GM23338 (cell line): ENCODE measurements at regions not wholly inside any gene's neighbourhood (a gene's known extent, or its start where the extent isn't known, plus 50 kb on each side); places are given as distances from the start of the nearest gene placed in this dataset.

Experiments used
- ATAC-seq: fragments of 200-7000 bp; cut with Tn5 transposase; 3 replicates; pipeline ENCODE4 v1.9.1; 2020
- DNase-seq: peaks from one replicate; pipeline ENCODE4 v3.0.0-alpha.2; 2015; ENCODE audit warnings: low spot score
- H2AFZ ChIP-seq: fragments of 200-600 bp; sonication (generic); 2 replicates; pipeline ENCODE4 v1.8.0; 2016; ENCODE audit warnings: antibody characterized with exemption, mild to moderate bottlenecking, moderate library complexity
- H3F3A ChIP-seq: fragments of 200-600 bp; sonication (generic); replicated peaks from 2 replicates; pipeline ENCODE4 v1.8.0; 2017; ENCODE audit warnings: antibody characterized with exemption, mixed run types, low read depth
- H3K27ac ChIP-seq: fragments of 200-600 bp; sonication (generic); 2 replicates; pipeline ENCODE4 v1.6.1; 2016; ENCODE audit warnings: low read depth
- H3K27me3 ChIP-seq: fragments of 200-600 bp; sonication (generic); 2 replicates; pipeline ENCODE4 v1.8.0; 2016; ENCODE audit warnings: mild to moderate bottlenecking, mixed run types, moderate library complexity; ENCODE audit not compliant: insufficient read depth
- H3K36me3 ChIP-seq: fragments of 200-600 bp; sonication (generic); 2 replicates; pipeline ENCODE4 v1.8.0; 2016; ENCODE audit warnings: mild to moderate bottlenecking; ENCODE audit not compliant: insufficient read depth
- H3K4me1 ChIP-seq: fragments of 200-600 bp; sonication (generic); 2 replicates; pipeline ENCODE4 v1.8.0; 2016; ENCODE audit warnings: mild to moderate bottlenecking, moderate library complexity; ENCODE audit not compliant: insufficient read depth
- H3K4me2 ChIP-seq: fragments of 200-600 bp; sonication (generic); 2 replicates; pipeline ENCODE4 v1.7.1; 2017; ENCODE audit warnings: mixed run types
- H3K4me3 ChIP-seq: fragments of 200-600 bp; sonication (generic); 2 replicates; pipeline ENCODE4 v1.6.1; 2016; ENCODE audit warnings: mixed run types
- H3K79me2 ChIP-seq: fragments of 200-600 bp; sonication (generic); replicated peaks from 2 replicates; pipeline ENCODE4 v1.8.0; 2017; ENCODE audit warnings: mild to moderate bottlenecking; ENCODE audit not compliant: insufficient read depth
- H3K9me2 ChIP-seq: fragments of 200-600 bp; sonication (generic); 2 replicates; pipeline ENCODE4 v1.8.0; 2017; ENCODE audit not compliant: insufficient read depth
- H4K20me1 ChIP-seq: fragments of 200-600 bp; sonication (generic); replicated peaks from 2 replicates; pipeline ENCODE4 v1.8.0; 2017; ENCODE audit warnings: mild to moderate bottlenecking; ENCODE audit not compliant: insufficient read depth
- H3K27ac Mint-ChIP-seq: 2 replicates; pipeline ENCODE4 v1.8.0; 2020; ENCODE audit warnings: inconsistent platforms, mild to moderate bottlenecking, moderate library complexity, mixed read lengths
- H3K27me3 Mint-ChIP-seq: 3 replicates; pipeline ENCODE4 v1.8.0; 2022; ENCODE audit warnings: low read depth, mild to moderate bottlenecking, moderate library complexity, mixed read lengths, inconsistent platforms; ENCODE audit not compliant: insufficient read depth, poor library complexity
- H3K36me3 Mint-ChIP-seq: 3 replicates; pipeline ENCODE4 v1.8.0; 2021; ENCODE audit warnings: low read depth, mild to moderate bottlenecking, inconsistent platforms, moderate library complexity, mixed read lengths
- H3K4me1 Mint-ChIP-seq: 3 replicates; pipeline ENCODE4 v1.8.0; 2020; ENCODE audit warnings: mild to moderate bottlenecking, inconsistent platforms, mixed read lengths
- H3K4me3 Mint-ChIP-seq: 3 replicates; pipeline ENCODE4 v1.8.0; 2021; ENCODE audit warnings: moderate library complexity, mild to moderate bottlenecking, inconsistent platforms, mixed read lengths
- H3K9me3 Mint-ChIP-seq: 3 replicates; pipeline ENCODE4 v1.8.0; 2020; ENCODE audit warnings: moderate library complexity, mild to moderate bottlenecking, inconsistent platforms, mixed read lengths
- CREB1 ChIP-seq: fragments of 250-450 bp; sonication (Bioruptor Pico); IDR thresholded peaks from 2 replicates; pipeline ENCODE4 v1.5.0; 2020; ENCODE audit warnings: low read depth, mild to moderate bottlenecking, moderate library complexity
- ETS1 ChIP-seq: IDR thresholded peaks from 2 replicates; pipeline ENCODE4 v1.6.1; 2016; ENCODE audit warnings: antibody characterized with exemption
- EZH2 ChIP-seq: fragments of 200-600 bp; sonication (generic); IDR thresholded peaks from one replicate; pipeline ENCODE4 v1.8.0; 2017; ENCODE audit warnings: antibody characterized with exemption, mild to moderate bottlenecking, low read depth; ENCODE audit not compliant: unreplicated experiment
- EZH2phosphoT487 ChIP-seq: fragments of 200-600 bp; sonication (generic); IDR thresholded peaks from one replicate; pipeline ENCODE4 v1.8.1; 2018; ENCODE audit warnings: antibody characterized with exemption; ENCODE audit not compliant: unreplicated experiment
- JUNB ChIP-seq: IDR thresholded peaks from one replicate; pipeline ENCODE4 v1.6.1; 2016; ENCODE audit warnings: antibody characterized with exemption; ENCODE audit not compliant: unreplicated experiment
- NANOG ChIP-seq: IDR thresholded peaks from 2 replicates; pipeline ENCODE4 v1.6.1; 2016; ENCODE audit warnings: antibody characterized with exemption, borderline replicate concordance
- POLR2AphosphoS5 ChIP-seq: IDR thresholded peaks from 2 replicates; pipeline ENCODE4 v1.6.1; 2016; ENCODE audit warnings: antibody characterized with exemption, low read depth
- STAT1 ChIP-seq: IDR thresholded peaks from one replicate; pipeline ENCODE4 v1.6.1; 2016; ENCODE audit warnings: antibody characterized with exemption; ENCODE audit not compliant: unreplicated experiment
- ZNF114 ChIP-seq: fragments of 250-450 bp; sonication (Bioruptor Pico); IDR thresholded peaks from 2 replicates; pipeline ENCODE4 v1.5.0; 2020; ENCODE audit warnings: mild to moderate bottlenecking, moderate library complexity
- ZNF331 ChIP-seq: fragments of 250-450 bp; sonication (Bioruptor Pico); IDR thresholded peaks from 2 replicates; pipeline ENCODE4 v1.5.0; 2020; ENCODE audit warnings: low read depth, mild to moderate bottlenecking, moderate library complexity
- TF ChIP-seq, protein P1 (sequence below): fragments of 250-450 bp; sonication (Bioruptor Pico); IDR thresholded peaks from 2 replicates; pipeline ENCODE4 v1.5.0; 2020; ENCODE audit warnings: mild to moderate bottlenecking, moderate library complexity

GRCh38 chr15:79680720-79681119 is 216.1 kb downstream of the MTHFS start:
- Mint-ChIP-seq H3K4me3 (no peak overlapping the region), H3K9me3 (no peaks in the 10 kb centered on the region; the same call in 2 of the 3 replicates), H3K27me3 (peaks cover 5% of the 10 kb centered on the region), H3K27ac (no peak overlapping the region), H3K36me3 (no peaks in the 10 kb centered on the region), H3K4me1 (peaks cover 28% of the 10 kb centered on the region)
- Histone ChIP-seq H3K4me2 (no peak overlapping the region), H3K4me1 (peaks cover 11% of the 10 kb centered on the region; the same call in 1 of the 2 replicates), H4K20me1 (no peaks in the 10 kb centered on the region), H3K4me3 (no peak overlapping the region), H3K36me3 (no peaks in the 10 kb centered on the region), H2AFZ (no peak overlapping the region), H3K27me3 (no peaks in the 10 kb centered on the region), H3K79me2 (no peaks in the 10 kb centered on the region), H3K27ac (no peak overlapping the region), H3F3A (no peaks in the 10 kb centered on the region), H3K9me2 (no peaks in the 10 kb centered on the region)
- DNase-seq (peak; percentile 36), ATAC-seq (peak; percentile 86)
- no peak for TF ChIP-seq STAT1
- TF ChIP-seq POLR2AphosphoS5: no peak
- TF ChIP-seq JUNB: no peak
- TF ChIP-seq ZNF114 (CRISPR knock-in tag): no peak
- TF ChIP-seq NANOG: no peak
- TF ChIP-seq EZH2phosphoT487: no peak
- TF ChIP-seq ZNF331: no peak
- no peak for TF ChIP-seq ETS1
- TF ChIP-seq, protein P1, sequence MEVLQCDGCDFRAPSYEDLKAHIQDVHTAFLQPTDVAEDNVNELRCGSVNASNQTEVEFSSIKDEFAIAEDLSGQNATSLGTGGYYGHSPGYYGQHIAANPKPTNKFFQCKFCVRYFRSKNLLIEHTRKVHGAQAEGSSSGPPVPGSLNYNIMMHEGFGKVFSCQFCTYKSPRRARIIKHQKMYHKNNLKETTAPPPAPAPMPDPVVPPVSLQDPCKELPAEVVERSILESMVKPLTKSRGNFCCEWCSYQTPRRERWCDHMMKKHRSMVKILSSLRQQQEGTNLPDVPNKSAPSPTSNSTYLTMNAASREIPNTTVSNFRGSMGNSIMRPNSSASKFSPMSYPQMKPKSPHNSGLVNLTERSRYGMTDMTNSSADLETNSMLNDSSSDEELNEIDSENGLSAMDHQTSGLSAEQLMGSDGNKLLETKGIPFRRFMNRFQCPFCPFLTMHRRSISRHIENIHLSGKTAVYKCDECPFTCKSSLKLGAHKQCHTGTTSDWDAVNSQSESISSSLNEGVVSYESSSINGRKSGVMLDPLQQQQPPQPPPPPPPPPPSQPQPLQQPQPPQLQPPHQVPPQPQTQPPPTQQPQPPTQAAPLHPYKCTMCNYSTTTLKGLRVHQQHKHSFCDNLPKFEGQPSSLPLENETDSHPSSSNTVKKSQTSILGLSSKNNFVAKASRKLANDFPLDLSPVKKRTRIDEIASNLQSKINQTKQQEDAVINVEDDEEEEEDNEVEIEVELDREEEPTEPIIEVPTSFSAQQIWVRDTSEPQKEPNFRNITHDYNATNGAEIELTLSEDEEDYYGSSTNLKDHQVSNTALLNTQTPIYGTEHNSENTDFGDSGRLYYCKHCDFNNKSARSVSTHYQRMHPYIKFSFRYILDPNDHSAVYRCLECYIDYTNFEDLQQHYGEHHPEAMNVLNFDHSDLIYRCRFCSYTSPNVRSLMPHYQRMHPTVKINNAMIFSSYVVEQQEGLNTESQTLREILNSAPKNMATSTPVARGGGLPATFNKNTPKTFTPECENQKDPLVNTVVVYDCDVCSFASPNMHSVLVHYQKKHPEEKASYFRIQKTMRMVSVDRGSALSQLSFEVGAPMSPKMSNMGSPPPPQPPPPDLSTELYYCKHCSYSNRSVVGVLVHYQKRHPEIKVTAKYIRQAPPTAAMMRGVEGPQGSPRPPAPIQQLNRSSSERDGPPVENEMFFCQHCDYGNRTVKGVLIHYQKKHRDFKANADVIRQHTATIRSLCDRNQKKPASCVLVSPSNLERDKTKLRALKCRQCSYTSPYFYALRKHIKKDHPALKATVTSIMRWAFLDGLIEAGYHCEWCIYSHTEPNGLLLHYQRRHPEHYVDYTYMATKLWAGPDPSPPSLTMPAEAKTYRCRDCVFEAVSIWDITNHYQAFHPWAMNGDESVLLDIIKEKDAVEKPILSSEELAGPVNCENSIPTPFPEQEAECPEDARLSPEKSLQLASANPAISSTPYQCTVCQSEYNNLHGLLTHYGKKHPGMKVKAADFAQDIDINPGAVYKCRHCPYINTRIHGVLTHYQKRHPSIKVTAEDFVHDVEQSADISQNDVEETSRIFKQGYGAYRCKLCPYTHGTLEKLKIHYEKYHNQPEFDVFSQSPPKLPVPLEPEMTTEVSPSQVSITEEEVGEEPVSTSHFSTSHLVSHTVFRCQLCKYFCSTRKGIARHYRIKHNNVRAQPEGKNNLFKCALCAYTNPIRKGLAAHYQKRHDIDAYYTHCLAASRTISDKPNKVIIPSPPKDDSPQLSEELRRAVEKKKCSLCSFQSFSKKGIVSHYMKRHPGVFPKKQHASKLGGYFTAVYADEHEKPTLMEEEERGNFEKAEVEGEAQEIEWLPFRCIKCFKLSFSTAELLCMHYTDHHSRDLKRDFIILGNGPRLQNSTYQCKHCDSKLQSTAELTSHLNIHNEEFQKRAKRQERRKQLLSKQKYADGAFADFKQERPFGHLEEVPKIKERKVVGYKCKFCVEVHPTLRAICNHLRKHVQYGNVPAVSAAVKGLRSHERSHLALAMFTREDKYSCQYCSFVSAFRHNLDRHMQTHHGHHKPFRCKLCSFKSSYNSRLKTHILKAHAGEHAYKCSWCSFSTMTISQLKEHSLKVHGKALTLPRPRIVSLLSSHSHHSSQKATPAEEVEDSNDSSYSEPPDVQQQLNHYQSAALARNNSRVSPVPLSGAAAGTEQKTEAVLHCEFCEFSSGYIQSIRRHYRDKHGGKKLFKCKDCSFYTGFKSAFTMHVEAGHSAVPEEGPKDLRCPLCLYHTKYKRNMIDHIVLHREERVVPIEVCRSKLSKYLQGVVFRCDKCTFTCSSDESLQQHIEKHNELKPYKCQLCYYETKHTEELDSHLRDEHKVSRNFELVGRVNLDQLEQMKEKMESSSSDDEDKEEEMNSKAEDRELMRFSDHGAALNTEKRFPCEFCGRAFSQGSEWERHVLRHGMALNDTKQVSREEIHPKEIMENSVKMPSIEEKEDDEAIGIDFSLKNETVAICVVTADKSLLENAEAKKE (CRISPR knock-in tag): no peak
- no peak for TF ChIP-seq CREB1 (CRISPR knock-in tag)
- TF ChIP-seq EZH2: no peak
